NAMALWA (cell line): ENCODE measurements at regions not wholly inside any gene's neighbourhood (a gene's known extent, or its start where the extent isn't known, plus 50 kb on each side); places are given as distances from the start of the nearest gene placed in this dataset.

Experiments used
- DNase-seq: peaks from one replicate; pipeline ENCODE4 v3.0.0-alpha.2; 2015; ENCODE audit warnings: low spot score

GRCh38 chr5:2009986-2010914 lies 127.5 kb upstream of the IRX4 start:
- no peak for DNase-seq

DNA sequence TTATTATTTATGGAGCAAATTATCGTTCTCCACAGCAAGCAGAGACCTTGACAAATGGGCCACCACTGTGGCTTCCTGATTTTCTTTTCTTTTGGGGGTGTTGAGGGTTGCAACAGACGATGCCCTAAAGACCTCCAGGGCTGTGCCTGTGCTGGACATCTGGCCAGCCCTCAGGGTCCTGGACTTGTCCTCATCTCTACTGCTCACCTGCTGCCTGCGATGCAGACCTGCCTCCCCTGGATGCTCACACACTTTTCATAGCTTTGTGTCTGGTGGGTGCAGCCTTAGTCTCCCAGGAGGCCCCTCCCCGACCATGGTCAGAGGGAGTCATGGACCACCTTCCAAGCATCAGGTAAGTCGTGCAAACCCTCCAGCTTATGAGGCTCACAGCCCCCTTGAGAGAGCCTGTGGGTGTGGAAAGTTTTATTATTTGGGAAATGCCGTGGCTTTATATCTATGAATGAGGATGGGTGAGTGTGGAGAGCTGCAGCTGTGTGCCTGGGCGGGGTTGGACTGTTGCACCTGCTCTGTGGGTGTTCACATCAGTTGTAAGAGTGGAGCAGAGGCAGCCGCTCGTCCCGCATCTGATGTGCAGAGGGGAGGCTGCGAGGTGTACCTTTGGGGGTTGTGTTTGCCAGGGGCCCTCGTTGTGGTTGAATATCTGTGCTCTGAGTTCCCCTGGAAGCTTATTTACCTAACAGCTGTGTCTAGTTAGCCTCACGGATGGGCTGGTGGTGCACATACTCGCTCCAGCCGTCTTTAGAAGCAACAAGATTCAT lies 126.3 kb upstream of the IRX4 start:
- DNase-seq, result peak; percentile 25

DNA sequence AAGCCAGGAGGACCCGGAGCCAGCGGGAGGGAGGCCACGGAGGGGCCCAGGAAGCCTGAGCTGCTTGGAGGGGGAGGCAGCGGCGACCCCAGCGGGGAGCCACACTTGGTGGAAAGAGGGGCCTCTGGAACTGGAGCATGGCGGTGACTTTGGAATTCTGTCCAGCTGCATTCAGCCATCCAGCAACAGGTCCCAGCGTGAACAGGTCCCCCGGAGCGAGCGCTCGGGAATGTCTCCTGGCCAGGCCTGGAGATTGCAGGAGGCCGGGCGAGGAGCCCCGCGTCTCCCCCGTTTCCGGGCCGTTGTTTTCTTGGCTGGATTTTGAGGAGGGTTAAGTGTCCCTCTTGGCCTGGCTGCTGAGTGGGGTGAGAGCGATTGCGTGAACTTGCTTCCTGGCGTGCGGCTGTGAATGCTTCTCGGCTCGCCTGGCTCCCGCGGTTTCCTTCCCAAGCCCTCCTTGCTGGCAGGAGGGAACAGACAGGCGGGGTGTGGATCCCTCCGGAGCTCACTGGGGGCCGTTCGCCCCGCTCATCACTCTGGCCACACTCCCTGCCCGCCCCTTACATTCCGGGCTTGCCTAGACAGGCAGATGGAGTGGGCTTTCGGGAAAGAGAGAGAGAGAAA lies 125.3 kb upstream of the IRX4 start:
- no peak for DNase-seq

GRCh38 chr5:2007496-2007877 lies 124.8 kb upstream of the IRX4 start:
- no peak for DNase-seq

- no peak for DNase-seq
These were observed 124.2 kb upstream of the IRX4 start for GRCh38 chr5:2006971-2007291.

DNA sequence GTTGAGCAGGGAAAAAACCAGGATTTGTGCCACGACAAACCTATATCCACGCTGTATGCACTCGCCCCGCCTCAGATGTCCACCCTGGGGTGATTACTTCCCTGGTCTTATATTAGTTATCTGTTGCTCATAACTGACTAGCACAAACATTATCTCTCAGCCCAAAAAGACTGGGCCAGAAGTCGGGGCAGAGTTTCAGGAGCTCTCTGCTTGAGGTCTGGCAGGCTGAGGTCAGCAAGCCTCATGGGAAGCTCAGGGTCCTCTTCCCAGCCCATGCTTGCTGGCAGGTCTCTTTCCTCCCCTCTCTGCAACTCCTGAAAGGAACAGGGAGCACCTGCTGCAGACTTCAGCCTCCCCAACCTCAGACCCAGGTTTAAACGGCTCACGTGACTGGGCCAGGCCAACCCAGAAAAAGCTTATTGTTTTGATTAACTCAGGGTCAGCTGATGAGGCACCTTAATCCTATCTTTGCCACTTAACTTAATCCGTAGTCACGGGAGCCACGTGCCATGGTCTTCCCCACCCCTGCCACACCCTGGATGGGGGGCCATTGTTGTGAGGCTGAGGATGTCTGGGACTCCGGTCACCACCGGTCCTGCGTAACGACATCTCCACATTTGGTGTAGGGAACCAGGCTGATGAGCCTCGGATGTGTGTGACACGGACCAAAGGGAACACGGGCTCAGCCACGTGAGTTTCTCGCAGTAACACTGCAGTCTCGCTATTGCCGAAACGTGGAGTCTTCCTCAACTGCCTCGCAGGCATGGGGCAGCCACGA lies 123.7 kb upstream of the IRX4 start:
- no peak for DNase-seq

GRCh38 chr5:2005101-2006041 lies 122.6 kb upstream of the IRX4 start:
- no peak for DNase-seq

DNA sequence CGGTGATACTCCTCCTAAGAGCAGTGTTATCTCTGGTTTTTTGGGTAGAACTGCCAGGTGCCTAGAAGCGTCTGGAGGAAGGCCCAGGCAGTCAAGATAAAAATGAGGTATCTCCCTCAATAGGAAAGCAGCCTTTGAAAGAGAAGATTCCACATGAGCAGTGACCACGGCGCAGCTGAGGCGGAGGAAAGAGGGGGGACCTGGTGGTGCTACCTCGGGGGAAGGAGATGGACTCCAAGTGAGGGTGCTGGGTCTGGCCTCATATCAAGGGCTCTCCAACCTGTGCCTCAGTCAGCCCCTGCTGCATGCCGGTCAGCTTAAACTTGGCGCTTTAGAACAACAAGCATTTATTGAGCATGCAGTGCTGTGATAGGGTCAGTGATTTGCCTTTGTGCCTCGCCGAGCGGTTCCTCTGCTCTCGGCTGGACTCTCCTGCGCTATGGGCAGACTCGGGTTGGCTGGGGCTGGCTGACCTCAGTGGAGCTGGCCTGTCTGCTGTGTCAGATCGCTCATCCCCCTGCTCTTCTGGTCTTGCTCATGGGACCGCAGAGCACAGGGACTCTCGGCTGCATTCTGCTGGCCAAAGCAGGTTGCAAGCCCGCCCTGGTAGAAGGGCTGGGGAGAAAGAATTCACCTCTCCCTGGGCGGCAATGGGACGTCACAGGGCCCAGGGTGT lies 121.1 kb upstream of the IRX4 start:
- DNase-seq, result no peak

- DNase-seq, result no peak
These were observed 120.5 kb upstream of the IRX4 start for GRCh38 chr5:2003206-2003605.

DNA sequence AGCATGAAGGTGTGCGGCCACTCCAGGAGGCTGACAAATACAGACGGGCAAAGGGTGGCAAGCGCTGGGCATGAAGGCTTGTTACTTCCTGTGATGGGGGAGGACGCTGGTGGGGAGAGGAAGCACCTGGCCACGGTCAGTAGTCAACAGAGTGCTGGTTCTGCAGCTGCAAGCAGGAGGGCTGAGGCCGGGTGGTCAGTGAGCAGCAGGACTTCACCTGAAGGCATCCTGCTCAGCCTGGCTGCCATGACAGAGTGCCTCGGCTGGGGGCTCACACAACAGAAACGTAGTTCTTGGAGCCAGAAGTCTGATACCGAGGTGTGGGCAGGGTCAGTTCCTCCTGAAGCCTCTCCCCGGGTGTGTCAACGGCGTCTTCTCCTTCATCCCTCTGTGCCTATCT lies 118.6 kb upstream of the IRX4 start:
- no peak for DNase-seq

DNA sequence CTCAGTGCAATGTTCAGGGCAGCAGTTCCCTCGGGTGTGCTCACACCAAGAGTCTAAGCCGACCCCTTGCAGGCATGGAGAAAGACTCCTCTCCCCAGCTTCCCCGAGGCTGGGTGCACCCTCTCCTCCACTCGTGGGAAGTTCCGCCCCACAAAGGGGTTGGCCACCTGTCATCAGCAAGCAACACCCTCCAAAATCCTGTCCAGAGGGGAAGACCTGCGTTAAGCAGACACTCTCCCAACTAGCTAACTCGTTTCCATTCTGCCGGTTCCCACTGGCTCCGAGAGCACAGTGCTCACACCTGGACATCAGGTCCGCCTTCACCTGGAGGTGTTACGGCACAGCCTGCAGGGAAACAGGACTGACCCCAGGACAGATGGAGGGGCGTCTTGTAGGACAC lies 117.9 kb upstream of the IRX4 start:
- no peak for DNase-seq

DNA sequence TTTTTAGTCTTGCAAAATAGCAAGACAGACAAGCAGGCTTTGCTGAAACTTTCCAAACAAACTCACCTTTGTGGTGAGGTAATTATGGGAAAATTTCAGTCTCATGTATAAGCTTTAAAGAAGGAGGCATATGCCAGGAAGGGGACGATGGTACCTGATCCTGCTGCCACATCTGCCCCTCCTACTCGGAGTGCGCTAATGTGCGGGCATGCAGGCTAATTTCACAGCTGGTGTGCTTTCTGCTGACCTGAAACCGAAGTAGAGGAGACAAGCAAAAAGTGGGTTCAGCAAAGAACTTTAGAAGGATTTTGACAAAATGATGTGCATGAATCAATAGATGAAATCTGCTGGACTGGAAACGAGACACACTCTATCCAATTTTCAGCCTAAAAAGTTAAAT lies 117.1 kb upstream of the IRX4 start:
- DNase-seq, result no peak

- no peak for DNase-seq
These were observed 116.1 kb upstream of the IRX4 start for GRCh38 chr5:1998716-1999317.

GRCh38 chr5:1998348-1998669 lies 115.6 kb upstream of the IRX4 start:
- no peak for DNase-seq

DNA sequence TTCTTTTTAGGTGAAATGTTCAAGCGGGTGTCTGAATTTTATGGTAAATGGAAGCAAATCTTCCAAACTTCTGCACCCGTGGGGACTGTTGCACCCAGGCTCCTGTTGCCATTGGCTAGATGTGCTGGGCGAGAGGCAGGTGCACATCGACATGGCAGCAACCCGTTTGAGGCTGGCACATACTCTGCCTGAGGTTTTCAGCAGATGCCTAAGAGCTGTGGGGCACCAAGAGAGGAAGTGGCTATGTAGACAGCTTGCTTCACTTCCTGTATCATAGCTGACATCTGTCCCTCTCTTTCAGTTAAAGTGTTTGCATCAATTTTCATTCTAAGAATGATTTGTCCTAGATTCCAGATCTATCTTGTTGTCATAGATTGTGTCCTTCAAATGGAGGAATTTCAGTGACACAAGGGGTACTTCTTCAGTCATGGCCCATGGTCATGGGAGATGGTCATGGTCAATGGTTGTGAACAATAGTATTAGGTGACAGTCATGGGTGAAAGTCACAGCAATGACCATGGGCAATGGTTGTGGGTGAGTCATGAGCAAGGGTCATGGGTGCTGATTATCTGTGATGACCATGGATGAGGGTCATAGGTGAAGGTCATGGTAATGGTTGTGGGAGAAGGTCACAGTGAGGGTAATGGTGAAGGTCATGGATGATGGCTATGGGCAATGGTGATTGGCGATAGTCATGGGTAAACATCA lies 115.1 kb upstream of the IRX4 start:
- peak; percentile 23 for DNase-seq

GRCh38 chr5:1995491-1995890 lies 112.8 kb upstream of the IRX4 start:
- DNase-seq, result no peak

GRCh38 chr5:1987471-1987870 lies 104.7 kb upstream of the IRX4 start:
- no peak for DNase-seq

GRCh38 chr5:1985781-1986180 lies 103.1 kb upstream of the IRX4 start:
- DNase-seq, result no peak

DNA sequence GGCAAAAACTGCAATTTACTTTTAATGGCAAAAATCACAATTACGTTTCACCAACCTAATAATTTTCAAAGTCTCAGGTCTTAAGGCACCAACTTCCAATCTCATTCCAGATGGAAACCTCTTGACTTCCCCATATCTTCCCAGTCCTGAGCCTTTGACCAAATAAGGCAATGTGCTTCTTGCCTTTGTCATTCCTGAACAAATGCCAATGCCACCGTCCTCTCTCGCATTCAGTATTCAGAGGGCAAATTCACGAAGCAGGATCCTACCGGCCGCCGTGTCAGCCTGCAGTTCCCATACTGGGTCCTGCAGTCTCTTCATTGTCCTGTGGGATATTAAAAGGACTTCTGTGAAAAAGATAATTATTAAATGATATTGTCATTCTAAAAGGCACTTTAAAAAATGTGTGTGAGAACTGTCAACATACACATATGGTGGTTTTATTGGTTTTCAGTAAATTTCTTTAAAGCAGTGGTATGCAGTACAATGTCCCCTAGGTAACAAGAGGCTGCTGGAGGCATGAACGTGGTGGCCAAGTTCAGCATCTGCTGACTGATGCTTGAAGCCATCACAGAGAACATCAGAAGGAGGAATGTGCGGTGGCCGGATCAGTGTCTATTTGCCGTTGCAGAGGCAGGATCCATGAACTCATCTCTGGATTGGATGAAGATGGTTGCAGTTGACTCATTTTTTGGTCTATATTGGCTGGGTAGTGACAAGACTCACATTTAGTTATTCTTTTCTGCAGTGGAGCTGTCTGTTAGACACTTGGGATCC lies 101.4 kb upstream of the IRX4 start:
- DNase-seq, result no peak
